ENCODE measurements at regions not wholly inside any gene's neighbourhood (a gene's known extent, or its start where the extent isn't known, plus 50 kb on each side); places are given as distances from the start of the nearest gene placed in this dataset.

DNA sequence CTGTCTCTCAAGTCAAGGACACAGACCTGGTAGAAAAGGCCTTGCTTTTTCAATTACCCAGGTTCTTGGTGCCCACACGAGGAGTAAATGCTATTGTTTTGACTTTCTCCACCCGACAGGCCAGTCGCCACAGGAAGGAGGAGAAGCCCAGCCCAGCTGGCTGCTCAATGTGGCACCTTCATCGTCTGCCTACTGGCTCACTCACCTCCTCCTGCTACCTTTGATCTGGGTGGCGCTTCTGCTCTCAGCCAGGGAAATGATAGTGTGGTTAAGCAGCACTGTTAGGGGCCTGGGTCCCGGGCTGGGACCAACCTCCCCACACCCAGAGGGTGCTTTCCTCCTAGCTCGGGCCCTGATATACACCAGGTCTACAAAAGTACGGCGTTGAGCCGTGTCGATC, 75.0 kb upstream of the FZD10 start:
- no peak for DNase-seq (ENCODE audit: low spot score)
- H3K36me3 ChIP-seq (ENCODE audit: control insufficient read depth in 4 of 4, insufficient read depth in 3 of 4, low read depth in 1 of 4, low read length in 3 of 4) = no peaks in the 10 kb centered on the region
- no peaks in the 10 kb centered on the region for H3K27me3 ChIP-seq (ENCODE audit: control insufficient read depth in 4 of 4, insufficient read depth in 4 of 4, low read length in 3 of 4)
- 63% methylated on average over 11 of the region's 11 CpGs for WGBS
- H3K27ac ChIP-seq (ENCODE audit: low read depth in 1 of 2, low read length in 2 of 2) = no peak overlapping the region
- no peak overlapping the region for H3K4me3 ChIP-seq (ENCODE audit: low read depth in 1 of 3, low read length in 3 of 3)
- no peaks in the 10 kb centered on the region for H3K4me1 ChIP-seq (ENCODE audit: control insufficient read depth in 4 of 4, insufficient read depth in 4 of 4, low read length in 3 of 4)
- H3K9ac ChIP-seq (ENCODE audit: low read depth in 1 of 2, low read length in 2 of 2) = no peak overlapping the region
- TF ChIP-seq JUND (IDR thresholded peaks at IDR 0.05) (no peak), RAD21 (IDR thresholded peaks at IDR 0.05) (no peak), NR2F2 (IDR thresholded peaks at IDR 0.05) (no peak), TAF1 (conservative IDR thresholded peaks at IDR 0.05) (no peak), FOXA1 (IDR thresholded peaks at IDR 0.05) (no peak)
- TF ChIP-seq, protein P1, sequence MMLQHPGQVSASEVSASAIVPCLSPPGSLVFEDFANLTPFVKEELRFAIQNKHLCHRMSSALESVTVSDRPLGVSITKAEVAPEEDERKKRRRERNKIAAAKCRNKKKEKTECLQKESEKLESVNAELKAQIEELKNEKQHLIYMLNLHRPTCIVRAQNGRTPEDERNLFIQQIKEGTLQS (IDR thresholded peaks at IDR 0.05) = no peak
- TF ChIP-seq, protein P2, sequence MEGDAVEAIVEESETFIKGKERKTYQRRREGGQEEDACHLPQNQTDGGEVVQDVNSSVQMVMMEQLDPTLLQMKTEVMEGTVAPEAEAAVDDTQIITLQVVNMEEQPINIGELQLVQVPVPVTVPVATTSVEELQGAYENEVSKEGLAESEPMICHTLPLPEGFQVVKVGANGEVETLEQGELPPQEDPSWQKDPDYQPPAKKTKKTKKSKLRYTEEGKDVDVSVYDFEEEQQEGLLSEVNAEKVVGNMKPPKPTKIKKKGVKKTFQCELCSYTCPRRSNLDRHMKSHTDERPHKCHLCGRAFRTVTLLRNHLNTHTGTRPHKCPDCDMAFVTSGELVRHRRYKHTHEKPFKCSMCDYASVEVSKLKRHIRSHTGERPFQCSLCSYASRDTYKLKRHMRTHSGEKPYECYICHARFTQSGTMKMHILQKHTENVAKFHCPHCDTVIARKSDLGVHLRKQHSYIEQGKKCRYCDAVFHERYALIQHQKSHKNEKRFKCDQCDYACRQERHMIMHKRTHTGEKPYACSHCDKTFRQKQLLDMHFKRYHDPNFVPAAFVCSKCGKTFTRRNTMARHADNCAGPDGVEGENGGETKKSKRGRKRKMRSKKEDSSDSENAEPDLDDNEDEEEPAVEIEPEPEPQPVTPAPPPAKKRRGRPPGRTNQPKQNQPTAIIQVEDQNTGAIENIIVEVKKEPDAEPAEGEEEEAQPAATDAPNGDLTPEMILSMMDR (IDR thresholded peaks at IDR 0.05; ENCODE audit: low read depth, low read length, missing input control) = no peak
- H3K9me3 ChIP-seq (ENCODE audit: control insufficient read depth in 4 of 4, low read length in 3 of 4) = no peaks in the 10 kb centered on the region

DNA sequence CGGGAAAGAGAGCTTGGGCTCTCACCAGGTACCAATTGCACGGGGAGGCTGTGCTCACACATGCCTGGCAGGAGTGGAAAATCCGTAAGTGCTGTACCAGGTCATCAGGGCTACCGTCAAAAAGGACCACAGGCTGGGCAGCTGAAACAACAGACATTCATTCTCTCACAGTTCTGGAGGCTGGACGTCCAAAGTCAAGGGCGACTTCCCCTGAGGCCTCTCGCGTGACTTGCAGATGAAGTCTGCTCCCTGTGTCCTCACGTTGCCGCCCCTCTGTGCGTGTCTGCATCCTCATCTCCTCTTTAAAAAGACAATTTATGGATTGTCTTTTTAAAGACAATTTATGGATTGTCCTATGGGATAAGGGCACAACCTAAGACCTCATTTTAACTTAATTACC, 73.8 kb upstream of the FZD10 start:
- Histone ChIP-seq H3K9ac (ENCODE audit: low read depth in 1 of 2, low read length in 2 of 2) (no peak overlapping the region), H3K36me3 (ENCODE audit: control insufficient read depth in 4 of 4, insufficient read depth in 3 of 4, low read depth in 1 of 4, low read length in 3 of 4) (no peaks in the 10 kb centered on the region), H3K27me3 (ENCODE audit: control insufficient read depth in 4 of 4, insufficient read depth in 4 of 4, low read length in 3 of 4) (no peaks in the 10 kb centered on the region), H3K4me3 (ENCODE audit: low read depth in 1 of 3, low read length in 3 of 3) (no peak overlapping the region), H3K4me1 (ENCODE audit: control insufficient read depth in 4 of 4, insufficient read depth in 4 of 4, low read length in 3 of 4) (no peaks in the 10 kb centered on the region), H3K27ac (ENCODE audit: low read depth in 1 of 2, low read length in 2 of 2) (no peak overlapping the region), H3K9me3 (ENCODE audit: control insufficient read depth in 4 of 4, low read length in 3 of 4) (no peaks in the 10 kb centered on the region)
- TF ChIP-seq, protein P3, sequence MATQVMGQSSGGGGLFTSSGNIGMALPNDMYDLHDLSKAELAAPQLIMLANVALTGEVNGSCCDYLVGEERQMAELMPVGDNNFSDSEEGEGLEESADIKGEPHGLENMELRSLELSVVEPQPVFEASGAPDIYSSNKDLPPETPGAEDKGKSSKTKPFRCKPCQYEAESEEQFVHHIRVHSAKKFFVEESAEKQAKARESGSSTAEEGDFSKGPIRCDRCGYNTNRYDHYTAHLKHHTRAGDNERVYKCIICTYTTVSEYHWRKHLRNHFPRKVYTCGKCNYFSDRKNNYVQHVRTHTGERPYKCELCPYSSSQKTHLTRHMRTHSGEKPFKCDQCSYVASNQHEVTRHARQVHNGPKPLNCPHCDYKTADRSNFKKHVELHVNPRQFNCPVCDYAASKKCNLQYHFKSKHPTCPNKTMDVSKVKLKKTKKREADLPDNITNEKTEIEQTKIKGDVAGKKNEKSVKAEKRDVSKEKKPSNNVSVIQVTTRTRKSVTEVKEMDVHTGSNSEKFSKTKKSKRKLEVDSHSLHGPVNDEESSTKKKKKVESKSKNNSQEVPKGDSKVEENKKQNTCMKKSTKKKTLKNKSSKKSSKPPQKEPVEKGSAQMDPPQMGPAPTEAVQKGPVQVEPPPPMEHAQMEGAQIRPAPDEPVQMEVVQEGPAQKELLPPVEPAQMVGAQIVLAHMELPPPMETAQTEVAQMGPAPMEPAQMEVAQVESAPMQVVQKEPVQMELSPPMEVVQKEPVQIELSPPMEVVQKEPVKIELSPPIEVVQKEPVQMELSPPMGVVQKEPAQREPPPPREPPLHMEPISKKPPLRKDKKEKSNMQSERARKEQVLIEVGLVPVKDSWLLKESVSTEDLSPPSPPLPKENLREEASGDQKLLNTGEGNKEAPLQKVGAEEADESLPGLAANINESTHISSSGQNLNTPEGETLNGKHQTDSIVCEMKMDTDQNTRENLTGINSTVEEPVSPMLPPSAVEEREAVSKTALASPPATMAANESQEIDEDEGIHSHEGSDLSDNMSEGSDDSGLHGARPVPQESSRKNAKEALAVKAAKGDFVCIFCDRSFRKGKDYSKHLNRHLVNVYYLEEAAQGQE (IDR thresholded peaks at IDR 0.05) = no peak
- TF ChIP-seq FOXA2 (IDR thresholded peaks at IDR 0.05) = no peak
- no peak for TF ChIP-seq HNF4A (conservative IDR thresholded peaks at IDR 0.05)
- TF ChIP-seq JUND (IDR thresholded peaks at IDR 0.05) = no peak
- TF ChIP-seq NR2F2 (IDR thresholded peaks at IDR 0.05) = no peak
- TF ChIP-seq RXRA (IDR thresholded peaks at IDR 0.05) = no peak
- TF ChIP-seq, protein P4, sequence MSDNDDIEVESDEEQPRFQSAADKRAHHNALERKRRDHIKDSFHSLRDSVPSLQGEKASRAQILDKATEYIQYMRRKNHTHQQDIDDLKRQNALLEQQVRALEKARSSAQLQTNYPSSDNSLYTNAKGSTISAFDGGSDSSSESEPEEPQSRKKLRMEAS (IDR thresholded peaks at IDR 0.05) = no peak
- TF ChIP-seq FOXA1 (IDR thresholded peaks at IDR 0.05) = no peak
- TF ChIP-seq, protein P2 (IDR thresholded peaks at IDR 0.05; ENCODE audit: low read depth, low read length, missing input control) = no peak
- no peak for TF ChIP-seq YY1 (IDR thresholded peaks at IDR 0.05)
- no peak for TF ChIP-seq EGR1 (IDR thresholded peaks at IDR 0.05; ENCODE audit: low read depth in 2 of 2)
- TF ChIP-seq HNF4G (IDR thresholded peaks at IDR 0.05) = no peak
- no peak for TF ChIP-seq SP1 (IDR thresholded peaks at IDR 0.05)
- TF ChIP-seq RAD21 (IDR thresholded peaks at IDR 0.05) = no peak
- TF ChIP-seq TAF1 (conservative IDR thresholded peaks at IDR 0.05) = no peak
- TF ChIP-seq, protein P1 (IDR thresholded peaks at IDR 0.05) = no peak
- no peak for TF ChIP-seq GABPA (IDR thresholded peaks at IDR 0.05 in 1 of 2, conservative IDR thresholded peaks at IDR 0.05 in 1 of 2)
- 72% methylated on average over 11 of the region's 11 CpGs for WGBS
- DNase-seq (ENCODE audit: low spot score) = no peak

Data from liver (tissue), 8 donors.